Cardiac muscle cell (in vitro differentiated cells and primary cell): ENCODE measurements at regions not wholly inside any gene's neighbourhood (a gene's known extent, or its start where the extent isn't known, plus 50 kb on each side); places are given as distances from the start of the nearest gene placed in this dataset.
"Not testable (repeated sequence)": the region's sequence is repeated elsewhere in the genome, so short reads cannot be mapped to it uniquely, and the experiment has no call there.

ENCODE experiments used
- DNase-seq, 2 donors: peaks; one replicate each; pipeline versions ENCODE4 v3.0.0 to v3.0.0-alpha.2; 2010 to 2017; ENCODE audit warnings: low read depth in 1 of 2, low spot score in 1 of 2
- H3K27ac ChIP-seq: fragments of 200-600 bp; sonication (generic); 2 replicates; pipeline ENCODE4 v1.5.1; 2016
- H3K27me3 ChIP-seq: fragments of 200-600 bp; sonication (generic); 2 replicates; pipeline ENCODE4 v1.6.0; 2016; ENCODE audit warnings: control low read depth
- H3K36me3 ChIP-seq: fragments of 200-600 bp; sonication (generic); 2 replicates; pipeline ENCODE4 v1.5.1; 2016; ENCODE audit warnings: control low read depth
- H3K4me1 ChIP-seq: fragments of 200-600 bp; sonication (generic); 2 replicates; pipeline ENCODE4 v1.8.1; 2017; ENCODE audit warnings: low read depth, mild to moderate bottlenecking, mixed run types
- H3K4me3 ChIP-seq: fragments of 200-600 bp; sonication (generic); 2 replicates; pipeline ENCODE4 v1.5.1; 2016; ENCODE audit warnings: mild to moderate bottlenecking
- H3K9me3 ChIP-seq: fragments of 200-600 bp; sonication (generic); 2 replicates; pipeline ENCODE4 v1.5.1; 2017; ENCODE audit warnings: low read depth, mild to moderate bottlenecking, control low read depth
- CTCF ChIP-seq: IDR thresholded peaks from 2 replicates; pipeline ENCODE4 v1.5.1; 2012; ENCODE audit warnings: low read depth, mild to moderate bottlenecking, low read length

- H3K36me3 ChIP-seq: no peaks in the 10 kb centered on the region
- no peaks in the 10 kb centered on the region for H3K4me1 ChIP-seq
- H3K27ac ChIP-seq: no peak overlapping the region
- no peaks in the 10 kb centered on the region for H3K27me3 ChIP-seq
- H3K4me3 ChIP-seq: no peak overlapping the region
- TF ChIP-seq CTCF: peak; percentile 16
- peak in 1 of 2 donors; percentile 56 for DNase-seq
- H3K9me3 ChIP-seq: no peaks in the 10 kb centered on the region
These were observed 77.4 kb upstream of the TMEM170B start for GRCh38 chr6:11460001-11460668.

DNA sequence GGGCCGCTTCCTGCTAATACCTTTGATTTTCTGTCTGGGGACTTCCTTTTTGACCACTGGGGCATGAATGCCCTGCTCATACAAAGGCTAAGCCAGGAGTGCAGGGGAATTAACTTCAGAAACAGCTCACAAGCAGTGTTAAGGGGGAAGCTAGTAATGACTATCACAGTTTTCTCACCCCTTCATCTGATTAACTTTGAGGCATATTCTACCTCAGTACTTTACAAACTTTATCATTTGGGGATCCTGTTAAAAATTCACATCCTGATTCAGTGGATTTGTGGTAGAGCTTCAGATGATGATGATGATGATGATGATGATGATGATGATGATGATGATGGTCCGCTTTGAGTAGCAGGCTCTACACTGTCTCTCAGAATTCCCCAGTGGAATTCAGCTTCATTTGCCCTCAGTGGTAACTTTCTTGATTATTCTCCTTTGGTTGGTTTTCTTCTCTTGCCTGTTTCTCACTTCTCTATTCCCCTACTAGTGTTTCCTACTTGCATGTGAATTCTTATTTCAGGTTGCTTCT lies 78.4 kb upstream of the TMEM170B start:
- DNase-seq: no peak
- Histone ChIP-seq H3K27ac (no peak overlapping the region), H3K4me1 (no peaks in the 10 kb centered on the region), H3K9me3 (no peaks in the 10 kb centered on the region), H3K36me3 (no peaks in the 10 kb centered on the region), H3K27me3 (no peaks in the 10 kb centered on the region), H3K4me3 (no peak overlapping the region)
- no peak for TF ChIP-seq CTCF

GRCh38 chr6:11458509-11458908 lies 79.0 kb upstream of the TMEM170B start:
- Histone ChIP-seq H3K27ac (no peak overlapping the region), H3K9me3 (no peaks in the 10 kb centered on the region), H3K4me1 (no peaks in the 10 kb centered on the region), H3K4me3 (no peak overlapping the region), H3K36me3 (no peaks in the 10 kb centered on the region), H3K27me3 (no peaks in the 10 kb centered on the region)
- DNase-seq: no peak
- no peak for TF ChIP-seq CTCF

DNA sequence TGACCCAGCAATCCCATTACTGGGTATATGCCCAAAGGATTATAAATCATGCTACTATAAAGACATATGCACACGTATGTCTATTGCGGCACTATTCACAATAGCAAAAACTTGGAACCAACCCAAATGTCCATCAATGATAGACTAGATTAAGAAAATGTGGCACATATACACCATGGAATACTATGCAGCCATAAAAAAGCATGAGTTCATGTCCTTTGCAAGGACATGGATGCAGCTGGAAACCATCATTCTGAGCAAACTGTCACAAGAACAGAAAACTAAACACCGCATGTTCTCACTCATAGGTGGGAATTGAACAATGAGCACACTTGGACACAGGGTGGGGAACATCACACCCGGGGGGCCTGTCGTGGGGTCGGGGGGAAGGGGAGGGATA lies 80.1 kb upstream of the TMEM170B start:
- not testable (repeated sequence) for H3K36me3 ChIP-seq, H3K4me1 ChIP-seq, H3K27ac ChIP-seq, H3K9me3 ChIP-seq, DNase-seq, H3K27me3 ChIP-seq, H3K4me3 ChIP-seq

- H3K4me1 ChIP-seq, H3K36me3 ChIP-seq, H3K4me3 ChIP-seq, H3K9me3 ChIP-seq, H3K27me3 ChIP-seq, DNase-seq, H3K27ac ChIP-seq: not testable (repeated sequence)
These were observed 85.4 kb upstream of the TMEM170B start for GRCh38 chr6:11452106-11452505.

DNA sequence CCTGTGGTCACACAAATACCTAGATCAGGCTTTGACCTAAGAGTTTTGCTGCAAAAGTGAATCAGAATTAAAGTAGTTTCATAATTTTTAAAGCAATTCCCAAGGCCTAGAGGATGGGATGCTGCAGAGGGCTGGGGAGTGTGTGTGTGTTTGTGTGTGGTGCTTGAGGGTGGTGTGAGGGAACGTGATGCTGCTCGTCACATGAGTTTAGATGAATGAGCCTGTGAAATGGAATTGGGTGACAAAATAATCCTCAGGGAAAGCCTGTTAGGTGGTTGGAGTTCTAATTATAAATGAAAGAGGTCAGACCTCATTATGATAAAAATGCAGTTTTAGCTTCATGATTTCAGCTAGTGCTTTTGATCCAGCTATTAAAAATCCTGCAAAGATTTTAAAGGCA lies 87.5 kb upstream of the TMEM170B start:
- Histone ChIP-seq H3K4me1 (no peaks in the 10 kb centered on the region), H3K9me3 (no peaks in the 10 kb centered on the region), H3K4me3 (no peak overlapping the region), H3K27ac (no peak overlapping the region), H3K36me3 (no peaks in the 10 kb centered on the region), H3K27me3 (no peaks in the 10 kb centered on the region)
- TF ChIP-seq CTCF: no peak
- no peak for DNase-seq
